ENCODE measurements at regions not wholly inside any gene's neighbourhood (a gene's known extent, or its start where the extent isn't known, plus 50 kb on each side); places are given as distances from the start of the nearest gene placed in this dataset.

DNA sequence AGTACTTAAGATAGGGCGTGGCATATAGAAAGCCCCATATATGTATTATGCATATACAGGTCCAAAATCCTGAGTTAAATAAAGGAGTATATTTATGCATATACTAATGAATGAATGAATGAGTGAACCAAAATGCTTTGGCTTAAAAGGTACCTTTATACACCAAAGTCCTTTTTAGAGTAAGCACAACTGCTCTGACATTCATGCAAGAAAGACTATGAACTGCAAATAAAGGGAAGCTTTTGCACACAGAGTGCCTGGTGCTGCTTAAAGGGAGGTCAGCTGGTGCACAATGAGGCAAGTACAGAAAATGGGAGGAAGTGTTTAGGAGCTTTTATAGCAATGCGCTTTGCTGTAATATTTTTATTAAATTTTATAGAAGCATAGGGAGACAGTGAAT lies 214.0 kb downstream of the KLF13 start:
- no peak overlapping the region for H3K4me3 ChIP-seq
- no peaks in the 10 kb centered on the region for H3K36me3 ChIP-seq
- intact Hi-C loops (cut with DNase I): no loop called here
- TF ChIP-seq POLR2A (IDR thresholded peaks at IDR 0.05): no peak
- TF ChIP-seq, protein P1, sequence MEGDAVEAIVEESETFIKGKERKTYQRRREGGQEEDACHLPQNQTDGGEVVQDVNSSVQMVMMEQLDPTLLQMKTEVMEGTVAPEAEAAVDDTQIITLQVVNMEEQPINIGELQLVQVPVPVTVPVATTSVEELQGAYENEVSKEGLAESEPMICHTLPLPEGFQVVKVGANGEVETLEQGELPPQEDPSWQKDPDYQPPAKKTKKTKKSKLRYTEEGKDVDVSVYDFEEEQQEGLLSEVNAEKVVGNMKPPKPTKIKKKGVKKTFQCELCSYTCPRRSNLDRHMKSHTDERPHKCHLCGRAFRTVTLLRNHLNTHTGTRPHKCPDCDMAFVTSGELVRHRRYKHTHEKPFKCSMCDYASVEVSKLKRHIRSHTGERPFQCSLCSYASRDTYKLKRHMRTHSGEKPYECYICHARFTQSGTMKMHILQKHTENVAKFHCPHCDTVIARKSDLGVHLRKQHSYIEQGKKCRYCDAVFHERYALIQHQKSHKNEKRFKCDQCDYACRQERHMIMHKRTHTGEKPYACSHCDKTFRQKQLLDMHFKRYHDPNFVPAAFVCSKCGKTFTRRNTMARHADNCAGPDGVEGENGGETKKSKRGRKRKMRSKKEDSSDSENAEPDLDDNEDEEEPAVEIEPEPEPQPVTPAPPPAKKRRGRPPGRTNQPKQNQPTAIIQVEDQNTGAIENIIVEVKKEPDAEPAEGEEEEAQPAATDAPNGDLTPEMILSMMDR (IDR thresholded peaks at IDR 0.05): no peak
- DNase-seq: no peak
- no peaks in the 10 kb centered on the region for H3K4me1 ChIP-seq
- no peak overlapping the region for H3K27ac ChIP-seq
- 79 to 90% methylated on average over 2 of the region's 2 CpGs for WGBS, 2 donors
- H3K27me3 ChIP-seq: no peaks in the 10 kb centered on the region
- no peaks in the 10 kb centered on the region for H3K9me3 ChIP-seq

DNA sequence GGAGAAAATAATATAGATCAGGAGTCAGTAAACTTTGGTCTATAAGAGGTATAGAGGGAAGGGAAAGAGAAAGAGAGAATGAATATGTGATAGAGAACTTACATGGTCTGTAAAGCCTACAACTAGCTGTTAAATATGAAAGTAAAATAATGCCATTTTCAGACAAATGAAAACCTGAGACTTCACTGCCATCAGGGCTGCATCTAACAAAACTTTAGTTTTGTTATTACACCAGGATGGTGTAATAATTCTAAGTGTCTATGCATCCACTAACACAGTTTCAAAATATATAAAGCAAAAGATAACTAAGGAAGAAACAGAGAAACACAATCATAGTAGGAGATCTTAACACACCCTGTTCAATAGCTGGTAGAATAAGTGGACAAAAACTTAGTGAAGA lies 217.7 kb downstream of the KLF13 start:
- no peak overlapping the region for H3K27ac ChIP-seq
- intact Hi-C loops (cut with DNase I): no loop called here
- no peak for TF ChIP-seq POLR2A (IDR thresholded peaks at IDR 0.05)
- TF ChIP-seq, protein P1 (IDR thresholded peaks at IDR 0.05): no peak
- H3K4me1 ChIP-seq: no peaks in the 10 kb centered on the region
- H3K9me3 ChIP-seq: no peaks in the 10 kb centered on the region
- H3K36me3 ChIP-seq: no peaks in the 10 kb centered on the region
- no peaks in the 10 kb centered on the region for H3K27me3 ChIP-seq
- no peak overlapping the region for H3K4me3 ChIP-seq
- DNase-seq: no peak

DNA sequence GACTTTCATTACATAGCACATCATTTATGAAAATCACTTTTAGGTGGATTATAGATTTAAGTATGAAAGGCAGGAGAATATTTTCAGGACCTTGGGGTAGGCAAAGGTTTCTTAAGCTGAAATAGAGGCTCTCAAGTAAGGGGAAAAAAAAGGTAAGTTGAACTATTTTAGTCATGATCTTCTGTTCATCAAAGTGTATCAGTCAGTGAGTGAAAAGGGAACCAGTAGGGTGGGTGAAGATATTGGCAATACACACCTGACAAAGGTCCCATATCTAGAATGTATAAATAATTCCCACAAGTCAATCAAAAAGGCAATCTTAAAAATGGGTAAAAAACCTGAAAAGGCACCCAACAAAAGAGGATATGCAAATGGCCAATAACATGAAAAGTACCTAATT lies 218.6 kb downstream of the KLF13 start:
- no peak overlapping the region for H3K27ac ChIP-seq
- intact Hi-C loops (cut with DNase I): no loop called here
- no peak for DNase-seq
- no peaks in the 10 kb centered on the region for H3K36me3 ChIP-seq
- no peaks in the 10 kb centered on the region for H3K27me3 ChIP-seq
- no peaks in the 10 kb centered on the region for H3K4me1 ChIP-seq
- no peak overlapping the region for H3K4me3 ChIP-seq
- no peaks in the 10 kb centered on the region for H3K9me3 ChIP-seq
- TF ChIP-seq, protein P1 (IDR thresholded peaks at IDR 0.05): no peak
- no peak for TF ChIP-seq POLR2A (IDR thresholded peaks at IDR 0.05)

DNA sequence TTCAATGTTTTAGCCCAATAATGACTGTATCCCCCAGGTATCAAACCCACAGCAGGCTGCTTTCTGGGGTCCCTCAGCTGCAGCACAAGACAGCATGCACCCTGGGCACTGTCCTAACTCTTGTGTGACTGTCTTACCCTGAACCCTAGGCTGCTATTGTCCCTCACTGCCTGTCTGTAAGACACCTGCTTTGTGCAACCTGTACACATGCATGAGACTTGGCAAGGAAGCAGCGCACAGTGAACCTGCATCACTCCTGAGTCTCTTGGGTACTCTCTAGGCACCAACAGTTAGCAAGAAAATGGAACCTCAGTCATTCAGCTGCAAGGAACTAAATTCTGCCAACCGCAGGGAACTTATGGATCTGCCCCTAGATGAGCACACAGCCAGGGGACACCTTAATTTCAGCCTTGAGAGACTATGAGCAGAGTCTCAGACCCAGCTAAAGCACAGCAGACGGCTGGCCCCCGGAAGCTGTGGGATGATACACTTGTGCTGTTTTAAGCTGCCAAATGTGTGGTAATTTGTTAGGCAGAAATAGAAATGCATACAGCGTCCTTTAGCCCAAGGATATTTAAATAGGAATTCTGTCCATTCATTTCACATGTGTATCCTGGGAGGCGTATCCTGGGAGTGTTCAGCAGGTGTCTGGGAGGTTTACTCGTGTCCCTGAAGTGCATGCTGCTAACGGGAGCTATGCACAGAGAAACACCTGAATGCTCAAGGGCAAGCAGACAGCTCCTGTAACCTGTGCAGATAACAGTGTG lies 223.8 kb downstream of the KLF13 start:
- Histone ChIP-seq H3K27ac (no peak overlapping the region), H3K36me3 (no peaks in the 10 kb centered on the region), H3K27me3 (no peaks in the 10 kb centered on the region), H3K4me3 (no peak overlapping the region), H3K9me3 (no peaks in the 10 kb centered on the region), H3K4me1 (peaks cover 0 to 11% (median 4%) of the 10 kb centered on the region in 3 donors)
- no peak for DNase-seq
- intact Hi-C loops (cut with DNase I): no loop called here
- TF ChIP-seq, protein P1 (IDR thresholded peaks at IDR 0.05): no peak
- TF ChIP-seq POLR2A (IDR thresholded peaks at IDR 0.05): no peak
- 84 to 86% methylated on average over 1 to 4 of the region's 8 CpGs for WGBS, 2 donors

DNA sequence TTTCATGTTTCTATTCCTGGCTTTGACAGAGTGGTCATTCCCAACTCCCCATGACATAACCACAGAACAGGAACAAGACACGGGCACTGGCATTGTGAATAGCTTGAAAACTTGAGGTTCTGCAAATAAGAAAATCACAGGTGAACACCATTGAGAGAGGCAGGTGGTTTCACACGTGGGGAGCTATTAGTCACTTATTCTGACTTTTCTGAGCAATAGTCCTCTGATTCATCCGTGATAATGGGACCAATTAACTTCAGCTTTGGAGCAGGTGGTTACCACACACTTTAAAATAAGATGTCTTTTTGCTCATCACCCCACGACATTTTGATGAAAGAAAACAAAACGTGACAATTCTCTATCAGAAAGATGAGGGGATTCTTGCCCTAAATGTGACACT lies 224.7 kb downstream of the KLF13 start:
- H3K27ac ChIP-seq: no peak overlapping the region
- H3K9me3 ChIP-seq: no peaks in the 10 kb centered on the region
- no peak for TF ChIP-seq POLR2A (IDR thresholded peaks at IDR 0.05)
- TF ChIP-seq, protein P1 (IDR thresholded peaks at IDR 0.05): no peak
- H3K27me3 ChIP-seq: no peaks in the 10 kb centered on the region
- DNase-seq: no peak
- 51 to 60% methylated on average over 5 of the region's 5 CpGs for WGBS, 2 donors
- no peak overlapping the region for H3K4me3 ChIP-seq
- intact Hi-C loops (cut with DNase I): no loop called here
- peaks cover 0 to 11% (median 4%) of the 10 kb centered on the region in 3 donors for H3K4me1 ChIP-seq
- no peaks in the 10 kb centered on the region for H3K36me3 ChIP-seq
